BLaER1 treated with 17β-estradiol and CSF1 and Interleukin-3, amounts not matched to agents 10 nM and 100 nM (cell line): ENCODE measurements at regions not wholly inside any gene's neighbourhood (a gene's known extent, or its start where the extent isn't known, plus 50 kb on each side); places are given as distances from the start of the nearest gene placed in this dataset.

ENCODE experiments used
- H3K27ac ChIP-seq, 11 experiments: shearing (Covaris generic); formaldehyde crosslinking; 2 replicates each; pipeline ENCODE4 v1.8.1; 2022
- H3K27me3 ChIP-seq, 11 experiments: shearing (Covaris generic); formaldehyde crosslinking; 2 replicates each; pipeline ENCODE4 v1.8.1; 2022
- H3K36me3 ChIP-seq, 11 experiments: shearing (Covaris generic); formaldehyde crosslinking; 2 replicates each; pipeline ENCODE4 v1.8.1; 2022
- H3K4me1 ChIP-seq, 10 experiments: shearing (Covaris generic); formaldehyde crosslinking; 2 replicates each; pipeline ENCODE4 v1.8.1; 2022
- H3K4me2 ChIP-seq, 11 experiments: shearing (Covaris generic); formaldehyde crosslinking; 2 replicates each; pipeline ENCODE4 v1.8.1; 2022
- H3K4me3 ChIP-seq, 10 experiments: shearing (Covaris generic); formaldehyde crosslinking; 2 replicates each; pipeline ENCODE4 v1.8.1; 2022
- H3K9ac ChIP-seq, 11 experiments: shearing (Covaris generic); formaldehyde crosslinking; 2 replicates each; pipeline ENCODE4 v1.8.1; 2022
- H3K9me3 ChIP-seq, 11 experiments: shearing (Covaris generic); formaldehyde crosslinking; replicated peaks in 1 of 11; 2 replicates each; pipeline ENCODE4 v1.8.1; 2022
- H4K20me1 ChIP-seq, 11 experiments: shearing (Covaris generic); formaldehyde crosslinking; 2 replicates each; pipeline ENCODE4 v1.8.1; 2022
- Cebpa-rat ChIP-seq, 11 experiments: shearing (Covaris generic); IDR thresholded peaks; 2 replicates each; pipeline ENCODE4 v1.8.1; 2022

DNA sequence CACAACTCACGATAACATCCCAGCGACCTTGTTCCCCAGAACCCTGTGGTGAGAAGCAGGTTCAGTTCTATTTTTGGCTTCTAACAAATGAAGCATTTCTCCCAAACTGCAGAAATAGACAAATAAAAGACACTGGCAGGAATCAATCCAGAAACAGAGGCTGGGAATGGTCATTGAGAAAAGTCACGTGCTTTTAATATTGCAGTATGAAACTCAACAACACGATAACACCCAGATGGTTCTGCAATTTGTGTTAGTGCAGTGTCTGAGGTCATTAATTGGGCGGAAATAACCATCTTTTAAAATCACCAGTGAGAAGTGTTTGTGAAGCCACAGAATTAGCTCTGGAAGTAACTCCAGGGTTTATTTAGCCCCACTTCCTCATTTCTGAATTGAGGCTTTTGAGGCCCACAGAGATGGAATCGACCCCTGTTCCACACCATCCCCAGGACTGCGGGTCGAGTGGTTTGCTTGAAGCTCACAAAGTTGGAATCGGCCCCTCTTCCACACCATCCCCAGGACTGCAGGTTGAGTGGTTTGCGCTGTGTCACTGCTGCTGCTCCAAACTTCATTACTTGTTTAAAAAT is 164.7 kb upstream of the IRX4 start:
- TF ChIP-seq Cebpa-rat (IDR thresholded peaks at IDR 0.05): no peak
- H3K4me3 ChIP-seq: no peak overlapping the region
- peaks cover 5 to 21% (median 12%) of the 10 kb centered on the region in 11 experiments; a peak in 18 of 22 replicates for H3K9me3 ChIP-seq
- H4K20me1 ChIP-seq: peaks cover 0 to 21% (median 0%) of the 10 kb centered on the region in 11 experiments; a peak in 3 of 22 replicates
- peaks cover 7 to 13% (median 11%) of the 10 kb centered on the region in 10 experiments for H3K4me1 ChIP-seq
- no peaks in the 10 kb centered on the region for H3K36me3 ChIP-seq
- H3K27me3 ChIP-seq: peaks cover 0 to 95% (median 0%) of the 10 kb centered on the region in 11 experiments; a peak in 10 of 22 replicates
- no peak overlapping the region for H3K27ac ChIP-seq
- peak overlapping the region; percentile 49 to 75 (median 61) for H3K4me2 ChIP-seq
- no peak overlapping the region for H3K9ac ChIP-seq

DNA sequence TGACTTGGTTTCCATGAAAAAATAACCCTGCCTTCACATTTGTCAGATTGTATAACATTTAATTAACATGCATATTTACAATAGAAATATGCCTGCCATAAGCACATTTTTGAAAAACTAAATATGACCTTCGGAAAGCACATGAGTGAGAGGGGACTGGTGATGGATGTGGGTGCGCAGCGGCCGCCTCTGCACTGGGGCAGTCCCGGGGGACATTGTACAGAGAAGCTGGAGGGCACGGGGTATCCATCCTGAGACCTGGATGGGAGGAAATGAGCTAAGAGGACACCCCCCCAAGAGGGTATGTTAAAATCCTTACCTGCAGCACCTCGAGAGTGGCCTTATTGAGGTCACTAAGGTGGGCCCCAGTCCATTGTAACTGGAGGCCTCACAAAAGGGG is 161.3 kb upstream of the IRX4 start:
- Histone ChIP-seq H3K36me3 (no peaks in the 10 kb centered on the region), H3K4me1 (peaks cover 7 to 19% (median 12%) of the 10 kb centered on the region in 10 experiments), H3K4me3 (no peak overlapping the region), H3K27ac (no peak overlapping the region), H4K20me1 (peaks cover 0 to 31% (median 0%) of the 10 kb centered on the region in 11 experiments; a peak in 3 of 22 replicates), H3K27me3 (peaks cover 0 to 96% (median 0%) of the 10 kb centered on the region in 11 experiments; a peak in 10 of 22 replicates), H3K9ac (no peak overlapping the region), H3K9me3 (peaks cover 5 to 20% (median 12%) of the 10 kb centered on the region in 11 experiments; a peak in 18 of 22 replicates), H3K4me2 (no peak overlapping the region)
- TF ChIP-seq Cebpa-rat (IDR thresholded peaks at IDR 0.05): no peak

GRCh38 chr5:2039180-2039531 is 156.4 kb upstream of the IRX4 start:
- Histone ChIP-seq H3K9ac (peak overlapping the region in 1 of 11 experiments; percentile 37; a peak in 1 of 22 replicates), H3K4me2 (peak overlapping the region in 7 of 11 experiments; percentile 9 to 45 (median 34); a peak in 9 of 22 replicates), H4K20me1 (peaks cover 0 to 11% (median 0%) of the 10 kb centered on the region in 11 experiments; a peak in 2 of 22 replicates), H3K9me3 (no peaks in the 10 kb centered on the region), H3K27ac (no peak overlapping the region), H3K27me3 (peaks cover 0 to 58% (median 6%) of the 10 kb centered on the region in 11 experiments; a peak in 9 of 22 replicates), H3K4me3 (no peak overlapping the region), H3K36me3 (no peaks in the 10 kb centered on the region), H3K4me1 (peaks cover 0 to 8% (median 4%) of the 10 kb centered on the region in 10 experiments; a peak in 10 of 20 replicates)
- TF ChIP-seq Cebpa-rat (IDR thresholded peaks at IDR 0.05): no peak

GRCh38 chr5:2038321-2039179 is 155.8 kb upstream of the IRX4 start:
- H3K4me3 ChIP-seq: peak overlapping the region; percentile 58 to 72 (median 65)
- peaks cover 0 to 11% (median 0%) of the 10 kb centered on the region in 11 experiments; a peak in 2 of 22 replicates for H4K20me1 ChIP-seq
- H3K27ac ChIP-seq: peak overlapping the region in 7 of 11 experiments; percentile 1 to 43 (median 25); a peak in 7 of 22 replicates
- H3K27me3 ChIP-seq: peaks cover 0 to 52% (median 6%) of the 10 kb centered on the region in 11 experiments; a peak in 9 of 22 replicates
- peak overlapping the region; percentile 56 to 78 (median 66); a peak in 21 of 22 replicates for H3K9ac ChIP-seq
- peak overlapping the region; percentile 67 to 95 (median 89) for H3K4me2 ChIP-seq
- H3K4me1 ChIP-seq: peaks cover 0 to 8% (median 4%) of the 10 kb centered on the region in 10 experiments; a peak in 10 of 20 replicates
- peaks cover under 1 to 5% (median 2%) of the 10 kb centered on the region in 11 experiments; a peak in 19 of 22 replicates for H3K9me3 ChIP-seq
- no peak for TF ChIP-seq Cebpa-rat (IDR thresholded peaks at IDR 0.05)
- H3K36me3 ChIP-seq: no peaks in the 10 kb centered on the region

DNA sequence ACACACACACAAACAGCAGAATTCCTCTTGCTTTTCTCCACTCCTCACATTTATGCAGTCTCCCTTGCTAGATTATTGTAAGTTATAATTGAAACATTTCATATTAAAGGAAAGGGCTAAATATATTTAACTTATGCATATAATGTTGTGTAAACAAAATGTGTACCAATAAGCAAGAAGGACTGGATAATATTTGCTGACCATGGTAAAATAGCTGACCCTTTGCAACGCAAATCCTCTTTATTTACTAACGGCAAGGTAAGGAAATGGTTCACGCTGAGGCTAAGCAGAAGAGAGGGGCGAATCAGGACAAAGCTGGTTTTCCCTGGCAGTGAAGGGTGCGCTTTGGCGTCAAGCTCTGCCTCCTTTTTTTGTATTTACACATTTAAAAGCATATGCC is 154.2 kb upstream of the IRX4 start:
- no peaks in the 10 kb centered on the region for H3K36me3 ChIP-seq
- no peak overlapping the region for H3K4me2 ChIP-seq
- peaks cover 12 to 19% (median 15%) of the 10 kb centered on the region in 11 experiments; a peak in 21 of 22 replicates for H3K9me3 ChIP-seq
- H3K27me3 ChIP-seq: peaks cover 0 to 35% (median 6%) of the 10 kb centered on the region in 11 experiments; a peak in 7 of 22 replicates
- TF ChIP-seq Cebpa-rat (IDR thresholded peaks at IDR 0.05): no peak
- H3K9ac ChIP-seq: no peak overlapping the region
- H3K27ac ChIP-seq: no peak overlapping the region
- H3K4me1 ChIP-seq: peaks cover 0 to 8% (median 4%) of the 10 kb centered on the region in 10 experiments; a peak in 10 of 20 replicates
- H3K4me3 ChIP-seq: no peak overlapping the region
- peaks cover 0 to 11% (median 0%) of the 10 kb centered on the region in 11 experiments; a peak in 2 of 22 replicates for H4K20me1 ChIP-seq

GRCh38 chr5:2032432-2032831 is 149.7 kb upstream of the IRX4 start:
- Histone ChIP-seq H3K4me3 (no peak overlapping the region), H3K4me2 (no peak overlapping the region), H3K27ac (no peak overlapping the region), H3K9ac (no peak overlapping the region), H4K20me1 (no peaks in the 10 kb centered on the region; a peak in 1 of 22 replicates), H3K9me3 (peaks cover 12 to 23% (median 15%) of the 10 kb centered on the region in 11 experiments; a peak in 21 of 22 replicates), H3K4me1 (no peaks in the 10 kb centered on the region), H3K36me3 (no peaks in the 10 kb centered on the region), H3K27me3 (peaks cover 0 to 2% (median 0%) of the 10 kb centered on the region in 11 experiments; a peak in 2 of 22 replicates)
- no peak for TF ChIP-seq Cebpa-rat (IDR thresholded peaks at IDR 0.05)

- no peak overlapping the region for H3K4me2 ChIP-seq
- peaks cover 12 to 23% (median 15%) of the 10 kb centered on the region in 11 experiments; a peak in 21 of 22 replicates for H3K9me3 ChIP-seq
- no peaks in the 10 kb centered on the region; a peak in 1 of 22 replicates for H4K20me1 ChIP-seq
- no peaks in the 10 kb centered on the region for H3K4me1 ChIP-seq
- no peak overlapping the region for H3K4me3 ChIP-seq
- H3K9ac ChIP-seq: no peak overlapping the region
- H3K27me3 ChIP-seq: no peaks in the 10 kb centered on the region
- H3K27ac ChIP-seq: no peak overlapping the region
- H3K36me3 ChIP-seq: no peaks in the 10 kb centered on the region
- TF ChIP-seq Cebpa-rat (IDR thresholded peaks at IDR 0.05): no peak
Observed at GRCh38 chr5:2031581-2031980, 148.9 kb upstream of the IRX4 start.

- no peak for TF ChIP-seq Cebpa-rat (IDR thresholded peaks at IDR 0.05)
- H3K36me3 ChIP-seq: no peaks in the 10 kb centered on the region
Observed at GRCh38 chr5:2030131-2030530, 147.4 kb upstream of the IRX4 start.

More at GRCh38 chr5:2030131-2030530, 147.4 kb upstream of the IRX4 start:
- Histone ChIP-seq H3K9me3 (peaks cover 12 to 23% (median 15%) of the 10 kb centered on the region in 11 experiments; a peak in 21 of 22 replicates), H4K20me1 (no peaks in the 10 kb centered on the region; a peak in 1 of 22 replicates), H3K27me3 (no peaks in the 10 kb centered on the region), H3K4me1 (peaks cover 0 to 8% (median 0%) of the 10 kb centered on the region in 10 experiments; a peak in 4 of 20 replicates), H3K9ac (no peak overlapping the region), H3K4me2 (no peak overlapping the region), H3K4me3 (no peak overlapping the region), H3K27ac (no peak overlapping the region)
